ENCODE measurements at regions not wholly inside any gene's neighbourhood (a gene's known extent, or its start where the extent isn't known, plus 50 kb on each side); places are given as distances from the start of the nearest gene placed in this dataset.

GRCh38 chrX:80266979-80267378 is 153.3 kb upstream of the TENT5D start:
- ATAC-seq, result peak in 3 of 8 donors; percentile 25 to 62 (median 26)
- H3K27ac ChIP-seq, result peak overlapping the region in 1 of 10 donors; percentile 25

GRCh38 chrX:80267790-80268189 is 152.5 kb upstream of the TENT5D start:
- no peak for TF ChIP-seq CTCF (IDR thresholded peaks at IDR 0.05)
- intact Hi-C loops (cut with DNase I), result no loop called here

More at GRCh38 chrX:80266979-80267378, 153.3 kb upstream of the TENT5D start:
- no peak for TF ChIP-seq CTCF (IDR thresholded peaks at IDR 0.05)
- Histone ChIP-seq H3K4me3 (no peak overlapping the region), H3K36me3 (no peaks in the 10 kb centered on the region), H3K27me3 (peaks cover 0 to 12% (median 0%) of the 10 kb centered on the region in 7 donors), H3K9me3 (no peaks in the 10 kb centered on the region), H3K4me1 (no peaks in the 10 kb centered on the region)
- intact Hi-C loops (cut with DNase I), result no loop called here
- no peak for DNase-seq

GRCh38 chrX:80282535-80282934 is 137.7 kb upstream of the TENT5D start:
- intact Hi-C loops (cut with DNase I), result no loop called here
- no peak for ATAC-seq
- Histone ChIP-seq H3K36me3 (no peaks in the 10 kb centered on the region), H3K27ac (no peak overlapping the region), H3K9me3 (peaks cover 0 to 4% (median 0%) of the 10 kb centered on the region in 11 donors), H3K4me1 (no peaks in the 10 kb centered on the region), H3K27me3 (no peaks in the 10 kb centered on the region), H3K4me3 (no peak overlapping the region)
- 69 to 73% methylated on average over 2 of the region's 2 CpGs for WGBS, 2 donors
- TF ChIP-seq CTCF (IDR thresholded peaks at IDR 0.05), result peak in 5 of 9 donors; percentile 15 to 37 (median 24)
- DNase-seq, result no peak

More at GRCh38 chrX:80267790-80268189, 152.5 kb upstream of the TENT5D start:
- Histone ChIP-seq H3K36me3 (no peaks in the 10 kb centered on the region), H3K4me1 (no peaks in the 10 kb centered on the region), H3K4me3 (no peak overlapping the region), H3K27me3 (peaks cover 0 to 12% (median 0%) of the 10 kb centered on the region in 7 donors), H3K9me3 (no peaks in the 10 kb centered on the region), H3K27ac (no peak overlapping the region)
- ATAC-seq (no peak), DNase-seq (no peak)
- WGBS, 2 donors, result 76 to 94% methylated on average over 1 of the region's 1 CpG

- WGBS, 2 donors, result 63 to 71% methylated on average over 3 of the region's 3 CpGs
- Histone ChIP-seq H3K27me3 (no peaks in the 10 kb centered on the region), H3K4me3 (no peak overlapping the region), H3K9me3 (no peaks in the 10 kb centered on the region), H3K4me1 (no peaks in the 10 kb centered on the region), H3K27ac (no peak overlapping the region), H3K36me3 (no peaks in the 10 kb centered on the region)
- intact Hi-C loops (cut with DNase I), result loop anchor here in 1 of 10 donors (2.0 kb wide), 1 partner anchor 48 kb away; no protein-coding TSS in a partner anchor
- ATAC-seq (no peak), DNase-seq (no peak)
- TF ChIP-seq CTCF (IDR thresholded peaks at IDR 0.05), result peak in 6 of 9 donors; percentile 25 to 40 (median 32)
These were observed 135.0 kb upstream of the TENT5D start for GRCh38 chrX:80285131-80285773.

All from heart right ventricle (tissue), 16 donors.